Glomerular endothelial cell (primary cell): ENCODE measurements at regions not wholly inside any gene's neighbourhood (a gene's known extent, or its start where the extent isn't known, plus 50 kb on each side); places are given as distances from the start of the nearest gene placed in this dataset.
"Not testable (repeated sequence)": the region's sequence is repeated elsewhere in the genome, so short reads cannot be mapped to it uniquely, and the experiment has no call there.

Experiments used
- DNase-seq: peaks from one replicate; pipeline ENCODE4 v3.0.0-alpha.2; 2011; ENCODE audit warnings: low read depth, low spot score; ENCODE audit errors: extremely low read depth

GRCh38 chr4:170476351-170476750 lies 386.6 kb upstream of the AADAT start:
- DNase-seq, result no peak

- no peak for DNase-seq
These were observed 375.7 kb upstream of the AADAT start for GRCh38 chr4:170465429-170465828.

- no peak for DNase-seq
These were observed 374.9 kb upstream of the AADAT start for GRCh38 chr4:170464614-170465197.

GRCh38 chr4:170446782-170447181 lies 357.0 kb upstream of the AADAT start:
- DNase-seq, result no peak

GRCh38 chr4:170441146-170441545 lies 351.4 kb upstream of the AADAT start:
- DNase-seq, result not testable (repeated sequence)

GRCh38 chr4:170428929-170429328 lies 339.2 kb upstream of the AADAT start:
- DNase-seq, result no peak

GRCh38 chr4:170425521-170426143 lies 335.9 kb upstream of the AADAT start:
- no peak for DNase-seq

GRCh38 chr4:170425040-170425439 lies 335.3 kb upstream of the AADAT start:
- no peak for DNase-seq

- DNase-seq, result no peak
These were observed 333.4 kb upstream of the AADAT start for GRCh38 chr4:170423137-170423536.

GRCh38 chr4:170420255-170420693 lies 330.5 kb upstream of the AADAT start:
- no peak for DNase-seq

GRCh38 chr4:170414961-170415360 lies 325.2 kb upstream of the AADAT start:
- no peak for DNase-seq

- no peak for DNase-seq
These were observed 324.6 kb upstream of the AADAT start for GRCh38 chr4:170414360-170414759.

- DNase-seq, result no peak
These were observed 324.2 kb upstream of the AADAT start for GRCh38 chr4:170413951-170414350.

- no peak for DNase-seq
These were observed 310.6 kb upstream of the AADAT start for GRCh38 chr4:170400361-170400760.

- DNase-seq, result no peak
These were observed 310.0 kb upstream of the AADAT start for GRCh38 chr4:170399581-170400293.

- DNase-seq, result no peak
These were observed 308.5 kb upstream of the AADAT start for GRCh38 chr4:170398218-170398617.

GRCh38 chr4:170395773-170396172 lies 306.0 kb upstream of the AADAT start:
- DNase-seq, result no peak

- no peak for DNase-seq
These were observed 301.4 kb upstream of the AADAT start for GRCh38 chr4:170391066-170391740.

- DNase-seq, result no peak
These were observed 299.7 kb upstream of the AADAT start for GRCh38 chr4:170389411-170389810.

GRCh38 chr4:170388255-170388654 lies 298.5 kb upstream of the AADAT start:
- DNase-seq, result no peak

- no peak for DNase-seq
These were observed 297.2 kb upstream of the AADAT start for GRCh38 chr4:170386971-170387370.

- DNase-seq, result no peak
These were observed 296.8 kb upstream of the AADAT start for GRCh38 chr4:170386511-170386910.
